HCT116 (cell line): ENCODE measurements at regions not wholly inside any gene's neighbourhood (a gene's known extent, or its start where the extent isn't known, plus 50 kb on each side); places are given as distances from the start of the nearest gene placed in this dataset.

Experiments used
- ATAC-seq: fragments of 200-7000 bp; cut with Tn5 transposase; 2 replicates; pipeline ENCODE4 v1.9.1; 2020; ENCODE audit warnings: mild to moderate bottlenecking, moderate library complexity
- BruUV-seq: library from RNA; stranded (reverse); fragments of 400-500 nt; replicated peaks from 2 replicates; lab custom pipeline; 2021; lab: Mats Ljungman, UMichigan
- CTCF ChIA-PET: fragments of 300-600 bp; sonication (Branson Sonifier 250); formaldehyde crosslinking; loops from one replicate; lab custom pipeline; 2021; ENCODE audit warnings: antibody characterized with exemption; lab: Charles Lee
- POLR2A ChIA-PET: fragments of 300-600, 350-600 bp; sonication (Branson Sonifier 250); formaldehyde crosslinking; loops from one replicate; lab custom pipeline; 2021; ENCODE audit warnings: antibody characterized with exemption; lab: Charles Lee
- RAD21 ChIA-PET, 2 experiments: fragments of 300-600 bp; sonication (Branson Sonifier 250); formaldehyde crosslinking; loops; one replicate each; lab custom pipeline; 2023; ENCODE audit warnings: low total read pairs in 2 of 2; ENCODE audit not compliant: uncharacterized antibody in 2 of 2, unreplicated experiment in 2 of 2, low non-redundant PET in 1 of 2; lab: Charles Lee
- DNase-seq: peaks from one replicate; pipeline ENCODE4 v3.0.0-alpha.2; 2010; ENCODE audit warnings: low read depth, low spot score
- H2AFZ ChIP-seq: fragments of 200-600 bp; shearing (Covaris generic), sonication (generic); 2 replicates; pipeline ENCODE4 v1.6.1; 2017; ENCODE audit warnings: low read depth, mixed run types, mixed read lengths, antibody characterized with exemption, low read length; ENCODE audit not compliant: poor library complexity, severe bottlenecking
- H3K27ac ChIP-seq: 2 replicates; pipeline ENCODE4 v1.5.1; 2012; ENCODE audit warnings: low read depth, low read length
- H3K27me3 ChIP-seq: fragments of 200-600 bp; sonication (generic); 2 replicates; pipeline ENCODE4 v1.6.1; 2016; ENCODE audit warnings: mixed run types, low read length, mixed read lengths; ENCODE audit not compliant: insufficient read depth
- H3K36me3 ChIP-seq, 2 experiments: fragments of 200-500 bp in 1 of 2; fragments of 200-600 bp in 1 of 2; sonication (Bioruptor generic) in 1 of 2; sonication (generic) in 1 of 2; 2 replicates each; pipeline versions ENCODE4 v1.5.1 to v1.6.1; 2014 to 2016; ENCODE audit warnings: low read length in 2 of 2, inconsistent platforms in 1 of 2, mixed read lengths in 1 of 2, mixed run types in 1 of 2; ENCODE audit not compliant: insufficient read depth in 2 of 2, control insufficient read depth in 1 of 2
- H3K4me1 ChIP-seq, 2 experiments: fragments of 200-600 bp in 1 of 2; sonication (generic) in 1 of 2; 2 replicates each; pipeline versions ENCODE4 v1.5.1 to v1.6.1; 2012 to 2017; ENCODE audit warnings: low read length in 2 of 2, inconsistent platforms in 1 of 2, mild to moderate bottlenecking in 1 of 2, mixed read lengths in 1 of 2, mixed run types in 1 of 2, moderate library complexity in 1 of 2; ENCODE audit not compliant: insufficient read depth in 2 of 2, control insufficient read depth in 1 of 2
- H3K4me2 ChIP-seq: fragments of 200-600 bp; sonication (generic); 2 replicates; pipeline ENCODE4 v1.6.1; 2017; ENCODE audit warnings: mixed run types, low read length, mixed read lengths
- H3K4me3 ChIP-seq, 2 experiments: fragments of 200-600 bp in 1 of 2; sonication (generic) in 1 of 2; replicated peaks in 1 of 2; 2 replicates each; pipeline ENCODE4 v1.5.1; 2011 to 2016; ENCODE audit warnings: low read length in 2 of 2, control low read depth in 1 of 2, low read depth in 1 of 2, mild to moderate bottlenecking in 1 of 2, mixed read lengths in 1 of 2, mixed run types in 1 of 2
- H3K79me2 ChIP-seq: fragments of 200-600 bp; sonication (generic); 2 replicates; pipeline ENCODE4 v1.6.1; 2017; ENCODE audit warnings: mild to moderate bottlenecking, mixed run types, low read length, moderate library complexity, mixed read lengths; ENCODE audit not compliant: insufficient read depth
- H3K9ac ChIP-seq: fragments of 200-600 bp; sonication (generic); 2 replicates; pipeline ENCODE4 v1.6.1; 2016; ENCODE audit warnings: low read length, mixed read lengths
- H3K9me2 ChIP-seq: fragments of 200-600 bp; sonication (generic), shearing (Covaris generic); 2 replicates; pipeline ENCODE4 v1.6.1; 2017; ENCODE audit warnings: mixed run types, mild to moderate bottlenecking, moderate library complexity; ENCODE audit not compliant: insufficient read depth
- H3K9me3 ChIP-seq, 2 experiments: fragments of 200-500 bp in 1 of 2; fragments of 200-600 bp in 1 of 2; sonication (Bioruptor generic) in 1 of 2; sonication (generic) in 1 of 2; 2 replicates each; pipeline ENCODE4 v1.6.1; 2014 to 2017; ENCODE audit warnings: low read length in 2 of 2, mixed read lengths in 2 of 2, inconsistent platforms in 1 of 2, low read depth in 1 of 2, mild to moderate bottlenecking in 1 of 2, mixed run types in 1 of 2, moderate library complexity in 1 of 2; ENCODE audit not compliant: control insufficient read depth in 1 of 2, insufficient read depth in 1 of 2
- H4K20me1 ChIP-seq: fragments of 200-600 bp; sonication (generic), shearing (Covaris generic); 2 replicates; pipeline ENCODE4 v1.6.1; 2017; ENCODE audit warnings: mixed run types, mild to moderate bottlenecking, moderate library complexity; ENCODE audit not compliant: insufficient read depth
- CEBPB ChIP-seq: IDR thresholded peaks from 2 replicates; pipeline ENCODE4 v1.6.1; 2012; ENCODE audit warnings: low read depth
- ELF1 ChIP-seq: IDR thresholded peaks from 2 replicates; pipeline ENCODE4 v1.6.1; 2012; ENCODE audit warnings: low read depth, borderline replicate concordance
- JUND ChIP-seq: IDR thresholded peaks from 2 replicates; pipeline ENCODE4 v1.6.1; 2012
- POLR2AphosphoS5 ChIP-seq: IDR thresholded peaks from 2 replicates; pipeline ENCODE4 v1.6.1; 2011; ENCODE audit warnings: mild to moderate bottlenecking, low read depth, low read length, moderate library complexity
- RAD21 ChIP-seq: IDR thresholded peaks from 2 replicates; pipeline ENCODE4 v1.6.1; 2012; ENCODE audit warnings: low read depth, mild to moderate bottlenecking
- SRF ChIP-seq: IDR thresholded peaks from 2 replicates; pipeline ENCODE4 v1.6.1; 2012; ENCODE audit warnings: low read depth
- YY1 ChIP-seq: IDR thresholded peaks from 2 replicates; pipeline ENCODE4 v1.6.1; 2011; ENCODE audit warnings: low read length, low read depth, moderate library complexity, mild to moderate bottlenecking; ENCODE audit not compliant: insufficient replicate concordance; ENCODE audit errors: extremely low read depth
- intact Hi-C: fragments of 100-400 bp; cut with micrococcal nuclease; formaldehyde crosslinking; loops from 2 replicates; pipeline ENCODE4 v1.10.0; 2022
- TF ChIP-seq, protein P1 (sequence below): IDR thresholded peaks from 2 replicates; pipeline ENCODE4 v1.6.1; 2012
- TF ChIP-seq, protein P2 (sequence below): IDR thresholded peaks from 2 replicates; pipeline ENCODE4 v1.6.1; 2012; ENCODE audit warnings: low read depth
- TF ChIP-seq, protein P3 (sequence below): IDR thresholded peaks from 2 replicates; pipeline ENCODE4 v1.6.1; 2012

DNA sequence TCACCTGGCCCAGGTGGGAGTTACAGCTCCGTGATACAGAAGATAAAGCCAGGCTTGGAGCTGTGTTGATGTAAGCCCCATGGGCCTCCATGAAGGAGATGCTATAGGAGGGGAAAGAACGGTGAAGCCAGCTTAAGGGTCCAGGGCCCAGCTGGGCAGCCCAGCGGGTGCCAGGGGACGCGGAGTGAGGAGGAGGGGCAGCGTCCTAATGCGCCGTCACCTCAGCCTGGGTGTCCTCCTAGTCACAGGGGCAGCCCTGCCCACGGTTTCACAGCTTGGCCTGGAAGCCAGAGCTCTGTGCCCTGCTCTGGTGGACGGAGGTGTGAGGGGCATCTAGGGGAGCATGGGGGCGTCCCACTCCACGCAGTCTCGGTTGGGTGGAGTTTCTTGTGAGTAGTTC lies 52.7 kb upstream of the TTC34 start (continued):
- TF ChIP-seq CEBPB: no peak
- TF ChIP-seq JUND: no peak
- TF ChIP-seq, protein P1, sequence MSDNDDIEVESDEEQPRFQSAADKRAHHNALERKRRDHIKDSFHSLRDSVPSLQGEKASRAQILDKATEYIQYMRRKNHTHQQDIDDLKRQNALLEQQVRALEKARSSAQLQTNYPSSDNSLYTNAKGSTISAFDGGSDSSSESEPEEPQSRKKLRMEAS: no peak
- no peak for TF ChIP-seq RAD21
- TF ChIP-seq SRF: no peak
- TF ChIP-seq, protein P2, sequence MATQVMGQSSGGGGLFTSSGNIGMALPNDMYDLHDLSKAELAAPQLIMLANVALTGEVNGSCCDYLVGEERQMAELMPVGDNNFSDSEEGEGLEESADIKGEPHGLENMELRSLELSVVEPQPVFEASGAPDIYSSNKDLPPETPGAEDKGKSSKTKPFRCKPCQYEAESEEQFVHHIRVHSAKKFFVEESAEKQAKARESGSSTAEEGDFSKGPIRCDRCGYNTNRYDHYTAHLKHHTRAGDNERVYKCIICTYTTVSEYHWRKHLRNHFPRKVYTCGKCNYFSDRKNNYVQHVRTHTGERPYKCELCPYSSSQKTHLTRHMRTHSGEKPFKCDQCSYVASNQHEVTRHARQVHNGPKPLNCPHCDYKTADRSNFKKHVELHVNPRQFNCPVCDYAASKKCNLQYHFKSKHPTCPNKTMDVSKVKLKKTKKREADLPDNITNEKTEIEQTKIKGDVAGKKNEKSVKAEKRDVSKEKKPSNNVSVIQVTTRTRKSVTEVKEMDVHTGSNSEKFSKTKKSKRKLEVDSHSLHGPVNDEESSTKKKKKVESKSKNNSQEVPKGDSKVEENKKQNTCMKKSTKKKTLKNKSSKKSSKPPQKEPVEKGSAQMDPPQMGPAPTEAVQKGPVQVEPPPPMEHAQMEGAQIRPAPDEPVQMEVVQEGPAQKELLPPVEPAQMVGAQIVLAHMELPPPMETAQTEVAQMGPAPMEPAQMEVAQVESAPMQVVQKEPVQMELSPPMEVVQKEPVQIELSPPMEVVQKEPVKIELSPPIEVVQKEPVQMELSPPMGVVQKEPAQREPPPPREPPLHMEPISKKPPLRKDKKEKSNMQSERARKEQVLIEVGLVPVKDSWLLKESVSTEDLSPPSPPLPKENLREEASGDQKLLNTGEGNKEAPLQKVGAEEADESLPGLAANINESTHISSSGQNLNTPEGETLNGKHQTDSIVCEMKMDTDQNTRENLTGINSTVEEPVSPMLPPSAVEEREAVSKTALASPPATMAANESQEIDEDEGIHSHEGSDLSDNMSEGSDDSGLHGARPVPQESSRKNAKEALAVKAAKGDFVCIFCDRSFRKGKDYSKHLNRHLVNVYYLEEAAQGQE: no peak
- TF ChIP-seq ELF1: no peak
- TF ChIP-seq POLR2AphosphoS5: no peak
- TF ChIP-seq, all 23 proteins: peak for 0

DNA sequence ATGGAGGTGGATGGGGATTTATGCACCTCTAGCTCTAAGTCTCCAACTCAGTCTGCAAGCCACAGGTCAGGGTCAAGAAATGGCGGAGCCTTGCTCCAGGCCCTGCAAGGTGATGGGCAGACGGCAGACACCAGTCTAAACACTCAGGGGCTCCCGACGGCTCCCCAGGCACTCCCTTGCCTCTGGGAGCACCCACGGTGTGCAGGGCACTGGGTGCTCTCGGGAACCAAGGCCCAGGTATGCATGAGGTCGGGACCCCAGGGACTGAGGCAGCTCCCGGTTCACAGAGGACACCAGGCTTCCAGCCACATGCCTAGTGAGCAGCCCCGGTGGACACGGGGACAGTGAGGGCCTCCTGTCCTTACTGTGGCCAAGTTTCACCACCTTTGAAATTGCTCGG lies 53.1 kb upstream of the TTC34 start:
- 0 out of 2 replicates have a peak, but pooled peaks cover 3% of the 10 kb centered on the region for H3K27me3 ChIP-seq

More for the DNA sequence above, 53.1 kb upstream of the TTC34 start:
- H3K9me3 ChIP-seq: no peaks in the 10 kb centered on the region
- no peak overlapping the region for H3K4me3 ChIP-seq
- no peaks in the 10 kb centered on the region for H3K36me3 ChIP-seq
- ChIA-PET RAD21 (no interaction called here), CTCF (no interaction called here), POLR2A (no interaction called here)
- no peak overlapping the region for H3K4me2 ChIP-seq
- no peak for DNase-seq
- no peaks in the 10 kb centered on the region for H3K4me1 ChIP-seq
- H2AFZ ChIP-seq: no peak overlapping the region
- no peak overlapping the region for H3K9ac ChIP-seq
- BruUV-seq: no TSS peak
- H3K9me2 ChIP-seq: no peaks in the 10 kb centered on the region
- TF ChIP-seq JUND (no peak), YY1 (no peak), CEBPB (no peak)
- TF ChIP-seq, protein P3, sequence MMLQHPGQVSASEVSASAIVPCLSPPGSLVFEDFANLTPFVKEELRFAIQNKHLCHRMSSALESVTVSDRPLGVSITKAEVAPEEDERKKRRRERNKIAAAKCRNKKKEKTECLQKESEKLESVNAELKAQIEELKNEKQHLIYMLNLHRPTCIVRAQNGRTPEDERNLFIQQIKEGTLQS: no peak
- TF ChIP-seq, protein P1: no peak
- intact Hi-C loops: no loop called here
- no peaks in the 10 kb centered on the region for H4K20me1 ChIP-seq
- no peaks in the 10 kb centered on the region for H3K79me2 ChIP-seq
- no peak for ATAC-seq
- H3K27ac ChIP-seq: no peak overlapping the region
